C4-2B (cell line): ENCODE measurements at regions not wholly inside any gene's neighbourhood (a gene's known extent, or its start where the extent isn't known, plus 50 kb on each side); places are given as distances from the start of the nearest gene placed in this dataset.

Experiments
- CTCF ChIP-seq: fragments of 450-650 bp; conservative IDR thresholded peaks from 2 replicates; pipeline ENCODE4 v1.5.1; 2017; ENCODE audit warnings: mild to moderate bottlenecking
- ZFX ChIP-seq: fragments of 450-650 bp; IDR thresholded peaks from 2 replicates; pipeline ENCODE4 v1.6.1; 2017

DNA sequence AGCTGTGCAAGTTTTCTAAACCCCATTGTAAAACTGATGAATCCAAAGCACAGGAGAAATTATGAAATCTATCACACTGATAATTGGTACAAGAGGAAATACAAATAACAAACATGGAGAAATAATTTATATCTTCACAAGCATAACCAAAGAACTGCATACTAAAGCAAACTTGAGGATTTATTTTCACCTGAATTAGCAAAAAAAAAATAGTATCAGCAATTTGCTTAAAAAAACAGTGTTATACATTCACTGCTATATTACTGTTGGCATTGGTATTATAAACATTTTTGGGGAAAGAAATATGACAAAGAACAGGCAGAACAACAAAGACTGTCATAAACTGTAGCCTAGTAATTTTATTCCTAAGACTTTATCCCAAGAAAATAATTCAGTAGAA is 230.8 kb upstream of the NRP1 start:
- no peak for TF ChIP-seq CTCF
- TF ChIP-seq ZFX: no peak
